ENCODE measurements at regions not wholly inside any gene's neighbourhood (a gene's known extent, or its start where the extent isn't known, plus 50 kb on each side); places are given as distances from the start of the nearest gene placed in this dataset.

DNA sequence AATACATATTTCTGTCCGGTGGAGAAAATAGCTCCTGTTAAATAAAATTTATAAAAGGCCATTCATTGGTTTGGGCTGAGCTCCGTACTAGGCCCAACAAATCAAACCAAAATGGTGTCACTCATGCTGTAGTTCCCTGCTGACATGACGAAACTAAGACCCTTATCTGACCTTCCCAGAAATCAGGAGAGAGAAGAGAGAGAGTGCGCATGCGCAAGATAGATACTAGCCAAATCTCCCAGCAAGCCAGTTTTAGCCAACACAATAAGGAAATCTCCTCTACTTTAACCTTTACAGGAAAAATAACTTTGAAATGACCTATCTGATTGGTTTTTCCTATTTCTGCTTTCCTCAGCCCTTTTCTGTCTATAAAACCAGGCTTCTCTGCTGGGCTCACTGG is 152.7 kb upstream of the RMST start:
- ChIA-PET POLR2A (interaction anchor here (0.7 kb wide), 1 partner anchor 323 kb away, joined by 5 read pairs; no protein-coding TSS in a partner anchor), CTCF (interaction anchor here (0.8 to 4.2 kb wide), 5 partner anchors 9 to 844 kb away, joined by 4 to 49 read pairs (median 7); no protein-coding TSS in a partner anchor)
- Histone ChIP-seq H3K27me3 (ENCODE audit: control insufficient read depth in 2 of 2, insufficient read depth in 2 of 2, low read length in 2 of 2) (peaks cover 0 to 1% of the 10 kb centered on the region in 2 experiments), H3K4me2 (ENCODE audit: insufficient read depth, low read length) (no peak overlapping the region), H3K27ac (ENCODE audit: insufficient read depth, low read depth, low read length) (no peak overlapping the region), H3K9ac (replicated peaks; ENCODE audit: extremely low read depth, insufficient read depth, low read length) (no peak overlapping the region), H3K9me1 (replicated peaks; ENCODE audit: control insufficient read depth, extremely low read depth, insufficient read depth, low read length) (no peaks in the 10 kb centered on the region), H3K4me3 (replicated peaks in 1 of 3; ENCODE audit: insufficient read depth in 1 of 3, low read depth in 1 of 3, low read length in 3 of 3) (no peak overlapping the region), H3K4me1 (ENCODE audit: control insufficient read depth, extremely low read depth, insufficient read depth, low read length) (no peaks in the 10 kb centered on the region), H4K20me1 (replicated peaks; ENCODE audit: control insufficient read depth, extremely low read depth, insufficient read depth, low read length) (no peaks in the 10 kb centered on the region), H3K36me3 (ENCODE audit: control insufficient read depth in 2 of 2, extremely low read depth in 1 of 2, insufficient read depth in 2 of 2, low read length in 2 of 2) (no peaks in the 10 kb centered on the region), H3K79me2 (ENCODE audit: control insufficient read depth, insufficient read depth, low read length) (no peaks in the 10 kb centered on the region), H3K9me3 (replicated peaks; ENCODE audit: control insufficient read depth, insufficient read depth, low read length) (no peaks in the 10 kb centered on the region), H2AFZ (ENCODE audit: low read depth, low read length) (no peak overlapping the region)
- intact Hi-C loops (cut with micrococcal nuclease): loop anchor here (2.0 to 10.0 kb wide), 2 partner anchors 731 to 1065 kb away; no protein-coding TSS in a partner anchor
- FAIRE-seq (no peak), DNase-seq (ENCODE audit: low read depth, low spot score) (no peak)
- dilution Hi-C loops (cut with MboI; ENCODE audit: extremely low pct_ligation_motif_present, low sequenced_read_pairs): no loop called here
- BruUV-seq (replicated peaks): no TSS peak
- TF ChIP-seq MYC (IDR thresholded peaks at IDR 0.05; ENCODE audit: low read depth, low read length): no peak
- no peak for TF ChIP-seq JUN (IDR thresholded peaks at IDR 0.05; ENCODE audit: borderline replicate concordance, insufficient read depth, insufficient read length, low read depth)
- no peak for TF ChIP-seq POLR2A (IDR thresholded peaks at IDR 0.05; ENCODE audit: low read depth, low read length)
- TF ChIP-seq, protein P1, sequence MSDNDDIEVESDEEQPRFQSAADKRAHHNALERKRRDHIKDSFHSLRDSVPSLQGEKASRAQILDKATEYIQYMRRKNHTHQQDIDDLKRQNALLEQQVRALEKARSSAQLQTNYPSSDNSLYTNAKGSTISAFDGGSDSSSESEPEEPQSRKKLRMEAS (IDR thresholded peaks at IDR 0.05; ENCODE audit: insufficient read depth, insufficient read length): no peak
- no peak for TF ChIP-seq EZH2 (IDR thresholded peaks at IDR 0.05; ENCODE audit: borderline replicate concordance, low read depth, low read length, severe bottlenecking)
- TF ChIP-seq, protein P2, sequence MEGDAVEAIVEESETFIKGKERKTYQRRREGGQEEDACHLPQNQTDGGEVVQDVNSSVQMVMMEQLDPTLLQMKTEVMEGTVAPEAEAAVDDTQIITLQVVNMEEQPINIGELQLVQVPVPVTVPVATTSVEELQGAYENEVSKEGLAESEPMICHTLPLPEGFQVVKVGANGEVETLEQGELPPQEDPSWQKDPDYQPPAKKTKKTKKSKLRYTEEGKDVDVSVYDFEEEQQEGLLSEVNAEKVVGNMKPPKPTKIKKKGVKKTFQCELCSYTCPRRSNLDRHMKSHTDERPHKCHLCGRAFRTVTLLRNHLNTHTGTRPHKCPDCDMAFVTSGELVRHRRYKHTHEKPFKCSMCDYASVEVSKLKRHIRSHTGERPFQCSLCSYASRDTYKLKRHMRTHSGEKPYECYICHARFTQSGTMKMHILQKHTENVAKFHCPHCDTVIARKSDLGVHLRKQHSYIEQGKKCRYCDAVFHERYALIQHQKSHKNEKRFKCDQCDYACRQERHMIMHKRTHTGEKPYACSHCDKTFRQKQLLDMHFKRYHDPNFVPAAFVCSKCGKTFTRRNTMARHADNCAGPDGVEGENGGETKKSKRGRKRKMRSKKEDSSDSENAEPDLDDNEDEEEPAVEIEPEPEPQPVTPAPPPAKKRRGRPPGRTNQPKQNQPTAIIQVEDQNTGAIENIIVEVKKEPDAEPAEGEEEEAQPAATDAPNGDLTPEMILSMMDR (IDR thresholded peaks at IDR 0.05; ENCODE audit: extremely low read depth in 1 of 2, insufficient read depth in 1 of 2, low read depth in 1 of 2, low read length in 2 of 2): no peak
- no peak for TF ChIP-seq POLR2AphosphoS5 (IDR thresholded peaks at IDR 0.05; ENCODE audit: insufficient read depth, low read depth, low read length)
- no peak for TF ChIP-seq GATA2 (IDR thresholded peaks at IDR 0.05; ENCODE audit: insufficient read depth, insufficient read length, low read depth, low read length)
